ENCODE measurements at regions not wholly inside any gene's neighbourhood (a gene's known extent, or its start where the extent isn't known, plus 50 kb on each side); places are given as distances from the start of the nearest gene placed in this dataset.
"Not testable (repeated sequence)": the region's sequence is repeated elsewhere in the genome, so short reads cannot be mapped to it uniquely, and the experiment has no call there.

GRCh38 chr12:4191642-4192041, 81.9 kb upstream of the CCND2 start:
- DNase-seq (ENCODE audit: low read depth) = no peak

GRCh38 chr12:4191149-4191548, 82.4 kb upstream of the CCND2 start:
- DNase-seq (ENCODE audit: low read depth) = no peak

- DNase-seq (ENCODE audit: low read depth) = peak; percentile 10
Measured at GRCh38 chr12:4190366-4191063, 83.0 kb upstream of the CCND2 start.

GRCh38 chr12:4189721-4190120, 83.8 kb upstream of the CCND2 start:
- no peak for DNase-seq (ENCODE audit: low read depth)

- no peak for DNase-seq (ENCODE audit: low read depth)
Measured at GRCh38 chr12:4187916-4188315, 85.6 kb upstream of the CCND2 start.

GRCh38 chr12:4187315-4187714, 86.2 kb upstream of the CCND2 start:
- not testable (repeated sequence) for DNase-seq (ENCODE audit: low read depth)

GRCh38 chr12:4178424-4179170, 95.0 kb upstream of the CCND2 start:
- no peak for DNase-seq (ENCODE audit: low read depth)

GRCh38 chr12:4177262-4177661, 96.3 kb upstream of the CCND2 start:
- DNase-seq (ENCODE audit: low read depth) = no peak

- no peak for DNase-seq (ENCODE audit: low read depth)
Measured at GRCh38 chr12:4176168-4176567, 97.4 kb upstream of the CCND2 start.

- DNase-seq (ENCODE audit: low read depth) = no peak
Measured at GRCh38 chr12:4174417-4174816, 99.1 kb upstream of the CCND2 start.

- no peak for DNase-seq (ENCODE audit: low read depth)
Measured at GRCh38 chr12:4172999-4173398, 100.6 kb upstream of the CCND2 start.

- no peak for DNase-seq (ENCODE audit: low read depth)
Measured at GRCh38 chr12:4171742-4172141, 101.8 kb upstream of the CCND2 start.

GRCh38 chr12:4169959-4170358, 103.6 kb upstream of the CCND2 start:
- no peak for DNase-seq (ENCODE audit: low read depth)

GRCh38 chr12:4169531-4169930, 104.0 kb upstream of the CCND2 start:
- no peak for DNase-seq (ENCODE audit: low read depth)

GRCh38 chr12:4168036-4168435, 105.5 kb upstream of the CCND2 start:
- DNase-seq (ENCODE audit: low read depth) = no peak

GRCh38 chr12:4164559-4165558, 108.7 kb upstream of the CCND2 start:
- peak; percentile 35 for DNase-seq (ENCODE audit: low read depth)

- DNase-seq (ENCODE audit: low read depth) = no peak
Measured at GRCh38 chr12:4164188-4164558, 109.4 kb upstream of the CCND2 start.

GRCh38 chr12:4161718-4162117, 111.8 kb upstream of the CCND2 start:
- no peak for DNase-seq (ENCODE audit: low read depth)

GRCh38 chr12:4160314-4161040, 113.1 kb upstream of the CCND2 start:
- DNase-seq (ENCODE audit: low read depth) = no peak

GRCh38 chr12:4159851-4160250, 113.7 kb upstream of the CCND2 start:
- no peak for DNase-seq (ENCODE audit: low read depth)

- DNase-seq (ENCODE audit: low read depth) = no peak
Measured at GRCh38 chr12:4158306-4158705, 115.3 kb upstream of the CCND2 start.

GRCh38 chr12:4157122-4157521, 116.4 kb upstream of the CCND2 start:
- DNase-seq (ENCODE audit: low read depth) = no peak
